Eye (tissue), 1 donor: ENCODE measurements at regions not wholly inside any gene's neighbourhood (a gene's known extent, or its start where the extent isn't known, plus 50 kb on each side); places are given as distances from the start of the nearest gene placed in this dataset.

Experiments used
- DNase-seq: peaks from one replicate; pipeline ENCODE4 v3.0.0-alpha.2; 2015

- no peak for DNase-seq
Observed at GRCh38 chr10:4568086-4568485, 257.9 kb upstream of the AKR1E2 start.

- no peak for DNase-seq
Observed at GRCh38 chr10:4567637-4568036, 258.4 kb upstream of the AKR1E2 start.

- DNase-seq: no peak
Observed at GRCh38 chr10:4566011-4566410, 260.0 kb upstream of the AKR1E2 start.

GRCh38 chr10:4561296-4561695 lies 264.7 kb upstream of the AKR1E2 start:
- DNase-seq: no peak

- no peak for DNase-seq
Observed at GRCh38 chr10:4557469-4557868, 268.5 kb upstream of the AKR1E2 start.

GRCh38 chr10:4556527-4556926 lies 269.5 kb upstream of the AKR1E2 start:
- no peak for DNase-seq

GRCh38 chr10:4555920-4556319 lies 270.1 kb upstream of the AKR1E2 start:
- no peak for DNase-seq

- no peak for DNase-seq
Observed at GRCh38 chr10:4549139-4549653, 276.8 kb upstream of the AKR1E2 start.

GRCh38 chr10:4546931-4547330 lies 279.1 kb upstream of the AKR1E2 start:
- DNase-seq: no peak

- no peak for DNase-seq
Observed at GRCh38 chr10:4546500-4546899, 279.5 kb upstream of the AKR1E2 start.

- DNase-seq: no peak
Observed at GRCh38 chr10:4545062-4545461, 280.9 kb upstream of the AKR1E2 start.

GRCh38 chr10:4543938-4544533 lies 282.0 kb upstream of the AKR1E2 start:
- DNase-seq: peak; percentile 17

- DNase-seq: no peak
Observed at GRCh38 chr10:4541292-4541691, 284.7 kb upstream of the AKR1E2 start.

GRCh38 chr10:4538016-4538415 lies 288.0 kb upstream of the AKR1E2 start:
- DNase-seq: no peak

- no peak for DNase-seq
Observed at GRCh38 chr10:4535521-4535920, 290.5 kb upstream of the AKR1E2 start.

GRCh38 chr10:4533621-4534020 lies 292.4 kb upstream of the AKR1E2 start:
- no peak for DNase-seq

GRCh38 chr10:4532976-4533375 lies 293.0 kb upstream of the AKR1E2 start:
- DNase-seq: no peak

- DNase-seq: no peak
Observed at GRCh38 chr10:4532467-4532866, 293.5 kb upstream of the AKR1E2 start.

GRCh38 chr10:4532011-4532410 lies 294.0 kb upstream of the AKR1E2 start:
- no peak for DNase-seq

- no peak for DNase-seq
Observed at GRCh38 chr10:4529266-4529665, 296.7 kb upstream of the AKR1E2 start.

- DNase-seq: no peak
Observed at GRCh38 chr10:4527281-4527970, 298.6 kb upstream of the AKR1E2 start.

GRCh38 chr10:4526311-4526731 lies 299.7 kb upstream of the AKR1E2 start:
- DNase-seq: no peak

- DNase-seq: no peak
Observed at GRCh38 chr10:4525103-4525502, 300.9 kb upstream of the AKR1E2 start.

GRCh38 chr10:4522296-4523000 lies 303.6 kb upstream of the AKR1E2 start:
- DNase-seq: no peak
